ENCODE measurements at regions not wholly inside any gene's neighbourhood (a gene's known extent, or its start where the extent isn't known, plus 50 kb on each side); places are given as distances from the start of the nearest gene placed in this dataset.

GRCh38 chr6:150549674-150550101 lies 50.0 kb upstream of the PLEKHG1 start:
- H3K27ac ChIP-seq (ENCODE audit: insufficient read depth, low read depth, low read length) = no peak overlapping the region
- H3K4me1 ChIP-seq (ENCODE audit: control insufficient read depth, extremely low read depth, insufficient read depth, low read length) = no peaks in the 10 kb centered on the region
- no peaks in the 10 kb centered on the region for H3K9me1 ChIP-seq (replicated peaks; ENCODE audit: control insufficient read depth, extremely low read depth, insufficient read depth, low read length)
- H3K79me2 ChIP-seq (ENCODE audit: control insufficient read depth, insufficient read depth, low read length) = no peaks in the 10 kb centered on the region
- no peak overlapping the region for H3K9ac ChIP-seq (replicated peaks; ENCODE audit: extremely low read depth, insufficient read depth, low read length)
- H3K4me2 ChIP-seq (ENCODE audit: insufficient read depth, low read length) = no peak overlapping the region
- H2AFZ ChIP-seq (ENCODE audit: low read depth, low read length) = no peak overlapping the region
- CTCF ChIA-PET = interaction anchor here (0.6 to 0.7 kb wide), 2 partner anchors 31 to 90 kb away, joined by 3 to 6 read pairs; no protein-coding TSS in a partner anchor
- dilution Hi-C loops (cut with MboI; ENCODE audit: extremely low pct_ligation_motif_present, low sequenced_read_pairs) = no loop called here
- POLR2A ChIA-PET = no interaction called here
- no TSS peak for BruUV-seq (replicated peaks)
- no peaks in the 10 kb centered on the region for H3K36me3 ChIP-seq (ENCODE audit: control insufficient read depth in 2 of 2, extremely low read depth in 1 of 2, insufficient read depth in 2 of 2, low read length in 2 of 2)
- intact Hi-C loops (cut with micrococcal nuclease) = no loop called here
- no peak overlapping the region for H3K4me3 ChIP-seq (replicated peaks in 1 of 3; ENCODE audit: insufficient read depth in 1 of 3, low read depth in 1 of 3, low read length in 3 of 3)
- H4K20me1 ChIP-seq (replicated peaks; ENCODE audit: control insufficient read depth, extremely low read depth, insufficient read depth, low read length) = no peaks in the 10 kb centered on the region
- TF ChIP-seq CTCF (IDR thresholded peaks at IDR 0.05; ENCODE audit: extremely low read depth in 1 of 2, insufficient read depth in 1 of 2, low read depth in 1 of 2, low read length in 2 of 2) = no peak
- TF ChIP-seq POLR2AphosphoS5 (IDR thresholded peaks at IDR 0.05; ENCODE audit: insufficient read depth, low read depth, low read length) = no peak
- no peak for TF ChIP-seq FOS (IDR thresholded peaks at IDR 0.05; ENCODE audit: borderline replicate concordance, insufficient read depth, low read length)
- TF ChIP-seq MYC (IDR thresholded peaks at IDR 0.05; ENCODE audit: low read depth, low read length) = no peak
- no peak for TF ChIP-seq POLR2A (IDR thresholded peaks at IDR 0.05; ENCODE audit: low read depth, low read length)
- no peak for TF ChIP-seq EZH2 (IDR thresholded peaks at IDR 0.05; ENCODE audit: borderline replicate concordance, low read depth, low read length, severe bottlenecking)
- peaks cover 1 to 14% of the 10 kb centered on the region in 2 experiments for H3K27me3 ChIP-seq (ENCODE audit: control insufficient read depth in 2 of 2, insufficient read depth in 2 of 2, low read length in 2 of 2)
- no peaks in the 10 kb centered on the region for H3K9me3 ChIP-seq (replicated peaks; ENCODE audit: control insufficient read depth, insufficient read depth, low read length)
- FAIRE-seq (no peak), DNase-seq (ENCODE audit: low read depth, low spot score) (no peak)

Data from endothelial cell of umbilical vein (primary cell).